ENCODE measurements at regions not wholly inside any gene's neighbourhood (a gene's known extent, or its start where the extent isn't known, plus 50 kb on each side); places are given as distances from the start of the nearest gene placed in this dataset.
"Not testable (repeated sequence)": the region's sequence is repeated elsewhere in the genome, so short reads cannot be mapped to it uniquely, and the experiment has no call there.

- no peak for DNase-seq
These were observed 52.0 kb upstream of the LRIG1 start for GRCh38 chr3:66552846-66553245.

- DNase-seq: no peak
These were observed 52.8 kb upstream of the LRIG1 start for GRCh38 chr3:66553441-66554113.

- DNase-seq: no peak
These were observed 53.4 kb upstream of the LRIG1 start for GRCh38 chr3:66554178-66554577.

GRCh38 chr3:66555214-66555844 is 54.5 kb upstream of the LRIG1 start:
- no peak for DNase-seq

GRCh38 chr3:66557170-66557569 is 56.3 kb upstream of the LRIG1 start:
- no peak for DNase-seq

- DNase-seq: not testable (repeated sequence)
These were observed 59.1 kb upstream of the LRIG1 start for GRCh38 chr3:66559924-66560323.

- DNase-seq: no peak
These were observed 60.5 kb upstream of the LRIG1 start for GRCh38 chr3:66561367-66561766.

GRCh38 chr3:66565301-66565700 is 64.5 kb upstream of the LRIG1 start:
- DNase-seq: no peak

- DNase-seq: no peak
These were observed 66.3 kb upstream of the LRIG1 start for GRCh38 chr3:66567077-66567476.

GRCh38 chr3:66572090-66572675 is 71.4 kb upstream of the LRIG1 start:
- DNase-seq: no peak

- no peak for DNase-seq
These were observed 72.3 kb upstream of the LRIG1 start for GRCh38 chr3:66572938-66573710.

GRCh38 chr3:66574091-66574490 is 73.3 kb upstream of the LRIG1 start:
- DNase-seq: no peak

GRCh38 chr3:66577426-66578203 is 76.8 kb upstream of the LRIG1 start:
- no peak for DNase-seq

- DNase-seq: no peak
These were observed 80.4 kb upstream of the LRIG1 start for GRCh38 chr3:66581256-66581655.

GRCh38 chr3:66582721-66583423 is 82.0 kb upstream of the LRIG1 start:
- DNase-seq: no peak

- DNase-seq: no peak
These were observed 82.7 kb upstream of the LRIG1 start for GRCh38 chr3:66583424-66584040.

- no peak for DNase-seq
These were observed 84.8 kb upstream of the LRIG1 start for GRCh38 chr3:66585520-66586095.

- no peak for DNase-seq
These were observed 86.0 kb upstream of the LRIG1 start for GRCh38 chr3:66586853-66587252.

- no peak for DNase-seq
These were observed 87.6 kb upstream of the LRIG1 start for GRCh38 chr3:66588340-66588847.

GRCh38 chr3:66592016-66592761 is 91.4 kb upstream of the LRIG1 start:
- DNase-seq: no peak
